ENCODE measurements at regions not wholly inside any gene's neighbourhood (a gene's known extent, or its start where the extent isn't known, plus 50 kb on each side); places are given as distances from the start of the nearest gene placed in this dataset.

DNA sequence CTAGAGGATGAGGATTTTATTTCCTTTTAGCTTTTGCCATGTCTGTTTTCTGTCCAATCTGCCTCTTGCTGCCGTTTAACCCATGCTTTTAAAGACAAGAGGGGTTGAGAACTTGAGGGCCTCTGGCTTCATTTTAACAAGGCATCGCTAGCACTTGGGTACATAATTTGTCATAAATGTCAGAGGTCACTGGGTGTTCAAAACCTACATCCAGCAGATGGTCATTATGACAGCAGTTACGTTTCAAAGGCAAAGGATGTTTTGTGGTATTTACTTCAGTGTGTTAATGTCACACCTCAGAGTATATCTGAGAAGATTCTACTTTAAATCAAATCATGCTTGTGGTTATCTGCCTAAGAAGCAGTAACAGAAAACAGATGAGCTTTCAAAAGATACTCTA is 918.3 kb downstream of the NR2F1-AS1 start:
- TF ChIP-seq CTCF (IDR thresholded peaks at IDR 0.05) (no peak), POLR2A (IDR thresholded peaks at IDR 0.05) (no peak)
